ENCODE measurements at regions not wholly inside any gene's neighbourhood (a gene's known extent, or its start where the extent isn't known, plus 50 kb on each side); places are given as distances from the start of the nearest gene placed in this dataset.

- H3K4me1 ChIP-seq (ENCODE audit: insufficient read depth, low read length), result no peaks in the 10 kb centered on the region
- no peaks in the 10 kb centered on the region for H3K9me3 ChIP-seq (ENCODE audit: insufficient read depth, low read length, severe bottlenecking)
- no peaks in the 10 kb centered on the region for H4K20me1 ChIP-seq (ENCODE audit: insufficient read depth, low read length)
- no peaks in the 10 kb centered on the region for H3K27me3 ChIP-seq (ENCODE audit: insufficient read depth, low read length, poor library complexity)
- H3K27ac ChIP-seq (ENCODE audit: low read length), result no peak overlapping the region
- no peak overlapping the region for H3K9ac ChIP-seq (ENCODE audit: low read depth, low read length)
- ATAC-seq (ENCODE audit: insufficient read depth, low read depth) (no peak), DNase-seq (no peak)
- no peak overlapping the region for H3K4me3 ChIP-seq (ENCODE audit: low read depth in 1 of 2, low read length in 2 of 2)
- H3K79me2 ChIP-seq (ENCODE audit: insufficient read depth, low read length), result no peaks in the 10 kb centered on the region
- no peak overlapping the region for H3K4me2 ChIP-seq (ENCODE audit: insufficient read depth, low read length)
- H2AFZ ChIP-seq (ENCODE audit: low read depth, low read length), result no peak overlapping the region
- no peaks in the 10 kb centered on the region for H3K36me3 ChIP-seq (ENCODE audit: insufficient read depth, low read length)
- TF ChIP-seq, protein P1, sequence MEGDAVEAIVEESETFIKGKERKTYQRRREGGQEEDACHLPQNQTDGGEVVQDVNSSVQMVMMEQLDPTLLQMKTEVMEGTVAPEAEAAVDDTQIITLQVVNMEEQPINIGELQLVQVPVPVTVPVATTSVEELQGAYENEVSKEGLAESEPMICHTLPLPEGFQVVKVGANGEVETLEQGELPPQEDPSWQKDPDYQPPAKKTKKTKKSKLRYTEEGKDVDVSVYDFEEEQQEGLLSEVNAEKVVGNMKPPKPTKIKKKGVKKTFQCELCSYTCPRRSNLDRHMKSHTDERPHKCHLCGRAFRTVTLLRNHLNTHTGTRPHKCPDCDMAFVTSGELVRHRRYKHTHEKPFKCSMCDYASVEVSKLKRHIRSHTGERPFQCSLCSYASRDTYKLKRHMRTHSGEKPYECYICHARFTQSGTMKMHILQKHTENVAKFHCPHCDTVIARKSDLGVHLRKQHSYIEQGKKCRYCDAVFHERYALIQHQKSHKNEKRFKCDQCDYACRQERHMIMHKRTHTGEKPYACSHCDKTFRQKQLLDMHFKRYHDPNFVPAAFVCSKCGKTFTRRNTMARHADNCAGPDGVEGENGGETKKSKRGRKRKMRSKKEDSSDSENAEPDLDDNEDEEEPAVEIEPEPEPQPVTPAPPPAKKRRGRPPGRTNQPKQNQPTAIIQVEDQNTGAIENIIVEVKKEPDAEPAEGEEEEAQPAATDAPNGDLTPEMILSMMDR (IDR thresholded peaks at IDR 0.05; ENCODE audit: borderline replicate concordance, extremely low read depth, low read length, poor library complexity, severe bottlenecking), result no peak
- TF ChIP-seq EZH2 (IDR thresholded peaks at IDR 0.05; ENCODE audit: borderline replicate concordance, low read depth, low read length, severe bottlenecking), result no peak
Observed at GRCh38 chr15:36468746-36469145, 110.7 kb upstream of the CDIN1 start.

GRCh38 chr15:36469311-36469966 is 110.0 kb upstream of the CDIN1 start:
- Histone ChIP-seq H3K4me1 (ENCODE audit: insufficient read depth, low read length) (no peaks in the 10 kb centered on the region), H4K20me1 (ENCODE audit: insufficient read depth, low read length) (no peaks in the 10 kb centered on the region), H3K9me3 (ENCODE audit: insufficient read depth, low read length, severe bottlenecking) (no peaks in the 10 kb centered on the region), H3K4me3 (ENCODE audit: low read depth in 1 of 2, low read length in 2 of 2) (no peak overlapping the region), H3K9ac (ENCODE audit: low read depth, low read length) (no peak overlapping the region), H3K27me3 (ENCODE audit: insufficient read depth, low read length, poor library complexity) (no peaks in the 10 kb centered on the region), H3K36me3 (ENCODE audit: insufficient read depth, low read length) (no peaks in the 10 kb centered on the region), H3K79me2 (ENCODE audit: insufficient read depth, low read length) (no peaks in the 10 kb centered on the region), H2AFZ (ENCODE audit: low read depth, low read length) (no peak overlapping the region), H3K27ac (ENCODE audit: low read length) (no peak overlapping the region), H3K4me2 (ENCODE audit: insufficient read depth, low read length) (no peak overlapping the region)
- no peak for ATAC-seq (ENCODE audit: insufficient read depth, low read depth)
- no peak for TF ChIP-seq EZH2 (IDR thresholded peaks at IDR 0.05; ENCODE audit: borderline replicate concordance, low read depth, low read length, severe bottlenecking)
- TF ChIP-seq, protein P1 (IDR thresholded peaks at IDR 0.05; ENCODE audit: borderline replicate concordance, extremely low read depth, low read length, poor library complexity, severe bottlenecking), result no peak
- no peak for DNase-seq

- ATAC-seq (ENCODE audit: insufficient read depth, low read depth), result no peak
- DNase-seq, result no peak
- no peaks in the 10 kb centered on the region for H3K27me3 ChIP-seq (ENCODE audit: insufficient read depth, low read length, poor library complexity)
- H3K79me2 ChIP-seq (ENCODE audit: insufficient read depth, low read length), result no peaks in the 10 kb centered on the region
- H2AFZ ChIP-seq (ENCODE audit: low read depth, low read length), result no peak overlapping the region
- H3K9me3 ChIP-seq (ENCODE audit: insufficient read depth, low read length, severe bottlenecking), result no peaks in the 10 kb centered on the region
- TF ChIP-seq, protein P1 (IDR thresholded peaks at IDR 0.05; ENCODE audit: borderline replicate concordance, extremely low read depth, low read length, poor library complexity, severe bottlenecking), result no peak
- no peak for TF ChIP-seq EZH2 (IDR thresholded peaks at IDR 0.05; ENCODE audit: borderline replicate concordance, low read depth, low read length, severe bottlenecking)
- no peak overlapping the region for H3K27ac ChIP-seq (ENCODE audit: low read length)
- H3K36me3 ChIP-seq (ENCODE audit: insufficient read depth, low read length), result no peaks in the 10 kb centered on the region
- no peak overlapping the region for H3K4me3 ChIP-seq (ENCODE audit: low read depth in 1 of 2, low read length in 2 of 2)
- H4K20me1 ChIP-seq (ENCODE audit: insufficient read depth, low read length), result no peaks in the 10 kb centered on the region
- no peak overlapping the region for H3K4me2 ChIP-seq (ENCODE audit: insufficient read depth, low read length)
- H3K9ac ChIP-seq (ENCODE audit: low read depth, low read length), result no peak overlapping the region
- H3K4me1 ChIP-seq (ENCODE audit: insufficient read depth, low read length), result no peaks in the 10 kb centered on the region
Observed at GRCh38 chr15:36472672-36473071, 106.8 kb upstream of the CDIN1 start.

Measured in DND-41 (cell line).